Tibial nerve (tissue), 4 donors: ENCODE measurements at regions not wholly inside any gene's neighbourhood (a gene's known extent, or its start where the extent isn't known, plus 50 kb on each side); places are given as distances from the start of the nearest gene placed in this dataset.

Source experiments
- DNase-seq, 2 donors: peaks; one replicate each; pipeline ENCODE4 v3.0.0-alpha.2; 2019; ENCODE audit warnings: low spot score in 2 of 2
- H3K27ac ChIP-seq, 4 donors: fragments of 200-600 bp; sonication (generic) in 3 of 4; one replicate each; pipeline ENCODE4 v1.5.1; 2017 to 2019; ENCODE audit warnings: mild to moderate bottlenecking in 1 of 4
- H3K27me3 ChIP-seq, 2 donors: fragments of 200-600 bp; sonication (generic) in 1 of 2; one replicate each; pipeline versions ENCODE4 v1.5.1 to v1.6.0; 2017 to 2019
- H3K36me3 ChIP-seq, 3 donors: fragments of 200-600 bp; sonication (generic); one replicate each; pipeline ENCODE4 v1.5.1; 2018 to 2019
- H3K4me1 ChIP-seq, 4 donors: fragments of 200-600 bp; sonication (generic) in 3 of 4; one replicate each; pipeline ENCODE4 v1.5.1; 2017 to 2019
- H3K4me3 ChIP-seq, 4 donors: fragments of 200-600 bp; sonication (generic) in 3 of 4; one replicate each; pipeline ENCODE4 v1.5.1; 2017 to 2019; ENCODE audit warnings: mild to moderate bottlenecking in 1 of 4, moderate library complexity in 1 of 4
- H3K9me3 ChIP-seq, 4 donors: fragments of 200-600 bp; sonication (generic) in 3 of 4; one replicate each; pipeline ENCODE4 v1.5.1; 2017 to 2019
- EP300 ChIP-seq, 2 donors: sonication (generic); formaldehyde crosslinking; IDR thresholded peaks; one replicate each; pipeline ENCODE4 v1.6.1; 2017; ENCODE audit warnings: antibody characterized with exemption in 2 of 2, mild to moderate bottlenecking in 1 of 2
- POLR2A ChIP-seq, 2 donors: fragments of 450-650 bp; IDR thresholded peaks; one replicate each; pipeline ENCODE4 v1.6.1; 2017; ENCODE audit warnings: antibody characterized with exemption in 2 of 2, mild to moderate bottlenecking in 2 of 2, moderate library complexity in 2 of 2
- WGBS, 2 donors: methylation state at CpG; one replicate each; pipeline ENCODE4 v1.1.5; 2018; 5-methylcytosine and 5-hydroxymethylcytosine counted together
- TF ChIP-seq, protein P1 (sequence below), 5 experiments: fragments of 200-600 bp in 3 of 5; fragments of 450-650 bp in 2 of 5; sonication (generic) in 3 of 5; IDR thresholded peaks; one replicate each; pipeline ENCODE4 v1.5.1; 2016 to 2019; ENCODE audit warnings: antibody characterized with exemption in 5 of 5, mild to moderate bottlenecking in 3 of 5, moderate library complexity in 2 of 5

DNA sequence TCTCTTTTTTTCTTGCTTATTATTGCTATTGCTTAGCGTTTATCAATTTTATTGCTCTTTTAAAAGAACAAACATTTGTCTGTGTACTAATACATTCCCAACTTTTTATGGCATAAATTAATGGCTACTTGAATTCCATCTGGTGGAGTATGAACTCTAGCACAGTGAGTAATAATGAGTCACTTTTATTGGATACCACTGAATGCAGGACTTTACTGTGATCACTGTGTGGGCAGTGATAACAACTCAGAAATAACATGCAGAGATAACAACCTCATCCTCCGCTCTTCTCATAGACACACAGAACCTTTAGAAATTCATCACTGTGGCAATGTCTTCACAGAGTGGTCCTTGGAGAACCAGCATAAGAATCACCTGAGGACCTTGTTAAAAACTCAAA lies 139.5 kb upstream of the PRNP start:
- no peak for TF ChIP-seq POLR2A (IDR thresholded peaks at IDR 0.05)
- TF ChIP-seq, protein P1, sequence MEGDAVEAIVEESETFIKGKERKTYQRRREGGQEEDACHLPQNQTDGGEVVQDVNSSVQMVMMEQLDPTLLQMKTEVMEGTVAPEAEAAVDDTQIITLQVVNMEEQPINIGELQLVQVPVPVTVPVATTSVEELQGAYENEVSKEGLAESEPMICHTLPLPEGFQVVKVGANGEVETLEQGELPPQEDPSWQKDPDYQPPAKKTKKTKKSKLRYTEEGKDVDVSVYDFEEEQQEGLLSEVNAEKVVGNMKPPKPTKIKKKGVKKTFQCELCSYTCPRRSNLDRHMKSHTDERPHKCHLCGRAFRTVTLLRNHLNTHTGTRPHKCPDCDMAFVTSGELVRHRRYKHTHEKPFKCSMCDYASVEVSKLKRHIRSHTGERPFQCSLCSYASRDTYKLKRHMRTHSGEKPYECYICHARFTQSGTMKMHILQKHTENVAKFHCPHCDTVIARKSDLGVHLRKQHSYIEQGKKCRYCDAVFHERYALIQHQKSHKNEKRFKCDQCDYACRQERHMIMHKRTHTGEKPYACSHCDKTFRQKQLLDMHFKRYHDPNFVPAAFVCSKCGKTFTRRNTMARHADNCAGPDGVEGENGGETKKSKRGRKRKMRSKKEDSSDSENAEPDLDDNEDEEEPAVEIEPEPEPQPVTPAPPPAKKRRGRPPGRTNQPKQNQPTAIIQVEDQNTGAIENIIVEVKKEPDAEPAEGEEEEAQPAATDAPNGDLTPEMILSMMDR (IDR thresholded peaks at IDR 0.05) = no peak
- no peak for TF ChIP-seq EP300 (IDR thresholded peaks at IDR 0.05)
- no peaks in the 10 kb centered on the region for H3K36me3 ChIP-seq
- peaks cover 0 to 10% (median 1%) of the 10 kb centered on the region in 4 donors for H3K9me3 ChIP-seq
- no peak overlapping the region for H3K4me3 ChIP-seq
- no peak overlapping the region for H3K27ac ChIP-seq
- DNase-seq = no peak
- 56 to 74% methylated on average over 2 of the region's 2 CpGs for WGBS, 2 donors
- no peaks in the 10 kb centered on the region for H3K4me1 ChIP-seq
- no peaks in the 10 kb centered on the region for H3K27me3 ChIP-seq

DNA sequence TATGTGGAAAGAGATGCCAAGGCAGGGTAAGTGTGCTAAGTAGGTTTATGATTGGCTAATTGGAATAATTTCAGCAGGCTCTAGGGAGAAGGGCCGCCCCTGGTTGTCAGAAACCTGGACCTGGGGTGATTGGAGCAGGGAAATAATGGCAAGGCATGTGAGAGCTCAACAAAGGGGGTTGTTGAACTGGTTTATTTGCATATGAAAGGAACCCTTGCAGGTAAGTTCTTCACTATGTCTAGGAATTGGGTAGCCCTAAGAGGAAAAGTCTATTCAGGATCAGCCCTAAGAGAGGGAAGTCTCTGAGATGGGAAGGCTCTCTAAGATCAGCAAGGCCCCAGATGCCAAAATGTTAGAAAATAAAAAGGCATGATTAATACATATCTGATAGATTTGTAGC lies 139.9 kb upstream of the PRNP start:
- WGBS, 2 donors = 68 to 79% methylated on average over 1 of the region's 1 CpG
- DNase-seq = no peak
- TF ChIP-seq, protein P1 (IDR thresholded peaks at IDR 0.05) = no peak
- TF ChIP-seq EP300 (IDR thresholded peaks at IDR 0.05) (no peak), POLR2A (IDR thresholded peaks at IDR 0.05) (no peak)

DNA sequence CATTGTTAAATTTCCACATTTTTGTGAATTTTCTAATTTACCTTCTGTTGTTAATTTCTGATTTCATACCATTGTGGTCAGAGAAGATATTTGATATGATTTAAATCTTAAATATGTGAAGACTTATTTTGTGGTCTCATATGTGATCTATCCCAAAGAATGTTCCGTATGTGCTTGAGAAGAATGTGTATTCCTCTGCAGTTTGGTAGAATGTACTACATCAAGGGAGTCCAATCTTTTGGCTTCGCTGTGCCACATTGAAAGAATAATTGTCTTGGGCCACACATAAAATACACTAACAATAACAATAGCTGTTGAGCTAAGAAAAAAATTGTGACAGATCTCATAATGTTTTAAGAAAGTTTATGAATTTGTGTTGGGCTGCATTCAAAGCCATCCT lies 140.7 kb upstream of the PRNP start:
- TF ChIP-seq, protein P1 (IDR thresholded peaks at IDR 0.05) = no peak
- TF ChIP-seq POLR2A (IDR thresholded peaks at IDR 0.05) (no peak), EP300 (IDR thresholded peaks at IDR 0.05) (no peak)
- no peaks in the 10 kb centered on the region for H3K36me3 ChIP-seq
- H3K4me1 ChIP-seq = no peaks in the 10 kb centered on the region
- no peak overlapping the region for H3K4me3 ChIP-seq
- 79 to 84% methylated on average over 2 of the region's 2 CpGs for whole genome bisulfite sequencing, 2 donors
- no peak for DNase-seq
- H3K27ac ChIP-seq = no peak overlapping the region
- peaks cover 0 to 10% (median 1%) of the 10 kb centered on the region in 4 donors for H3K9me3 ChIP-seq
- H3K27me3 ChIP-seq = no peaks in the 10 kb centered on the region

More for the DNA sequence above, 139.9 kb upstream of the PRNP start:
- no peaks in the 10 kb centered on the region for H3K4me1 ChIP-seq
- H3K9me3 ChIP-seq = peaks cover 0 to 10% (median 1%) of the 10 kb centered on the region in 4 donors
- no peak overlapping the region for H3K27ac ChIP-seq
- H3K36me3 ChIP-seq = no peaks in the 10 kb centered on the region
- H3K27me3 ChIP-seq = no peaks in the 10 kb centered on the region
- no peak overlapping the region for H3K4me3 ChIP-seq

DNA sequence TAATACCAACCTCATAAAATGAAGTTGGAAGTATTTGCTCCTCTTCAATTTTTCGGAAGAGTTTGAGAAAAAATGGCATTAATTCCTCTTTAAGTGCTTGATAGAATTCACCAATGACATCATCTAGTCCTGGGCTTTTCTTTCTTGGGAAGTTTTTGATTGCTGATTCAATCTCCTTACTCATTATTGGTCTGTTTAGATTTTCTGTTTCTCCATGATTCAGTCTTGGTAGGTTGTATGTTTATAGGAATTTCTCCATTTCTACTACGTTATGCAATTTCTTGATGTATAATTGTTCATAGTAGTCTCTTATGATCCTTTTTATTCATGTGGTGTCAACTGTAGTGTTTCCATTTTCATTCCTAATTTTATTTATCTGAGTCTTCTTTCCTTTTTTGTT lies 141.5 kb upstream of the PRNP start:
- H3K27ac ChIP-seq = no peak overlapping the region
- TF ChIP-seq EP300 (IDR thresholded peaks at IDR 0.05) = no peak
- no peak for TF ChIP-seq POLR2A (IDR thresholded peaks at IDR 0.05)
- TF ChIP-seq, protein P1 (IDR thresholded peaks at IDR 0.05) = no peak
- DNase-seq = no peak
- 76 to 81% methylated on average over 2 of the region's 2 CpGs for WGBS, 2 donors
- H3K4me1 ChIP-seq = no peaks in the 10 kb centered on the region
- peaks cover 0 to 10% (median 1%) of the 10 kb centered on the region in 4 donors for H3K9me3 ChIP-seq
- no peak overlapping the region for H3K4me3 ChIP-seq
- no peaks in the 10 kb centered on the region for H3K36me3 ChIP-seq
- H3K27me3 ChIP-seq = no peaks in the 10 kb centered on the region

DNA sequence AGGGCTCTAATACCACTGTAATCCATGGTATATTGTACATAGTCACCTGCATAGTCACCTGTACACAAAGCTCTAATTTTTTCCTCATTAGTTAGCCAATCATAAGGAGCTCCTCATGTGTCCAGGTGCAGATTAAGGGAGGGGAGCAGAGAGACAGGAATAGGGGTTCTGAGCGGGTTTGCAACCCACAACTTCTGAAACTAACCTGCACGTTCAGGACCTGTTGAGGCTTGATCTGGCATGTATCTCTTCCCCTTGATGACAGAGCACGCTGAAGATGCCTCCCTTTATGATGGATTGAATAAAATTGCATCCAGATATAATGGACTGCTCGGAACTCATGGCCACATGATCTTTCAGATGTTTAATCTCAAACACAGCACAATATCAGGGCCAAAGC lies 144.0 kb upstream of the PRNP start:
- TF ChIP-seq EP300 (IDR thresholded peaks at IDR 0.05) (no peak), POLR2A (IDR thresholded peaks at IDR 0.05) (no peak)
- TF ChIP-seq, protein P1 (IDR thresholded peaks at IDR 0.05) = no peak
- no peak for DNase-seq
- H3K36me3 ChIP-seq = no peaks in the 10 kb centered on the region
- H3K9me3 ChIP-seq = no peaks in the 10 kb centered on the region
- no peaks in the 10 kb centered on the region for H3K4me1 ChIP-seq
- WGBS, 2 donors = 80 to 86% methylated on average over 4 of the region's 4 CpGs
- no peak overlapping the region for H3K4me3 ChIP-seq
- no peaks in the 10 kb centered on the region for H3K27me3 ChIP-seq
- no peak overlapping the region for H3K27ac ChIP-seq
